ENCODE measurements at regions not wholly inside any gene's neighbourhood (a gene's known extent, or its start where the extent isn't known, plus 50 kb on each side); places are given as distances from the start of the nearest gene placed in this dataset.

GRCh38 chr11:134532921-134533421 is 120.9 kb upstream of the B3GAT1 start:
- no peak for ATAC-seq (ENCODE audit: low FRiP score)
- intact Hi-C loops (cut with DNase I), result no loop called here
- Histone ChIP-seq H3K4me3 (ENCODE audit: low read length in 2 of 2) (no peak overlapping the region), H3K36me3 (ENCODE audit: control insufficient read depth in 1 of 2, insufficient read depth in 2 of 2, low read length in 1 of 2) (no peaks in the 10 kb centered on the region), H3K27me3 (ENCODE audit: control insufficient read depth in 1 of 2, insufficient read depth in 2 of 2, low read length in 1 of 2) (no peaks in the 10 kb centered on the region), H3K9me3 (ENCODE audit: control insufficient read depth, low read length) (no peaks in the 10 kb centered on the region), H3K27ac (ENCODE audit: low read depth in 1 of 2, low read length in 2 of 2) (no peak overlapping the region), H3K4me1 (ENCODE audit: control insufficient read depth in 1 of 2, insufficient read depth in 2 of 2, low read length in 2 of 2) (no peaks in the 10 kb centered on the region)
- WGBS, 2 donors, result 89 to 91% methylated on average over 13 of the region's 13 CpGs
- peak in 1 of 2 donors; percentile 73 for DNase-seq

- WGBS, 2 donors, result 86% methylated on average over 23 of the region's 23 CpGs
- intact Hi-C loops (cut with DNase I), result no loop called here
Measured at GRCh38 chr11:134532131-134532920, 120.3 kb upstream of the B3GAT1 start.

GRCh38 chr11:134531327-134532130 is 119.5 kb upstream of the B3GAT1 start:
- Histone ChIP-seq H3K36me3 (ENCODE audit: control insufficient read depth in 1 of 2, insufficient read depth in 2 of 2, low read length in 1 of 2) (no peaks in the 10 kb centered on the region), H3K4me3 (ENCODE audit: low read length in 2 of 2) (no peak overlapping the region), H3K27me3 (ENCODE audit: control insufficient read depth in 1 of 2, insufficient read depth in 2 of 2, low read length in 1 of 2) (no peaks in the 10 kb centered on the region), H3K9me3 (ENCODE audit: control insufficient read depth, low read length) (no peaks in the 10 kb centered on the region), H3K4me1 (ENCODE audit: control insufficient read depth in 1 of 2, insufficient read depth in 2 of 2, low read length in 2 of 2) (no peaks in the 10 kb centered on the region), H3K27ac (ENCODE audit: low read depth in 1 of 2, low read length in 2 of 2) (no peak overlapping the region)
- ATAC-seq (ENCODE audit: low FRiP score) (no peak), DNase-seq (peak in 1 of 2 donors; percentile 63)
- WGBS, 2 donors, result 74 to 79% methylated on average over 20 to 23 of the region's 23 CpGs
- intact Hi-C loops (cut with DNase I), result no loop called here

More at GRCh38 chr11:134532131-134532920, 120.3 kb upstream of the B3GAT1 start:
- ATAC-seq (ENCODE audit: low FRiP score) (no peak), DNase-seq (no peak)
- H3K27ac ChIP-seq (ENCODE audit: low read depth in 1 of 2, low read length in 2 of 2), result no peak overlapping the region
- no peaks in the 10 kb centered on the region for H3K36me3 ChIP-seq (ENCODE audit: control insufficient read depth in 1 of 2, insufficient read depth in 2 of 2, low read length in 1 of 2)
- no peaks in the 10 kb centered on the region for H3K9me3 ChIP-seq (ENCODE audit: control insufficient read depth, low read length)
- no peaks in the 10 kb centered on the region for H3K4me1 ChIP-seq (ENCODE audit: control insufficient read depth in 1 of 2, insufficient read depth in 2 of 2, low read length in 2 of 2)
- H3K4me3 ChIP-seq (ENCODE audit: low read length in 2 of 2), result no peak overlapping the region
- no peaks in the 10 kb centered on the region for H3K27me3 ChIP-seq (ENCODE audit: control insufficient read depth in 1 of 2, insufficient read depth in 2 of 2, low read length in 1 of 2)

- ATAC-seq (ENCODE audit: low FRiP score) (no peak), DNase-seq (peak in 1 of 2 donors; percentile 37)
- Histone ChIP-seq H3K27ac (ENCODE audit: low read depth in 1 of 2, low read length in 2 of 2) (no peak overlapping the region), H3K9me3 (ENCODE audit: control insufficient read depth, low read length) (no peaks in the 10 kb centered on the region), H3K4me1 (ENCODE audit: control insufficient read depth in 1 of 2, insufficient read depth in 2 of 2, low read length in 2 of 2) (no peaks in the 10 kb centered on the region), H3K36me3 (ENCODE audit: control insufficient read depth in 1 of 2, insufficient read depth in 2 of 2, low read length in 1 of 2) (no peaks in the 10 kb centered on the region), H3K4me3 (ENCODE audit: low read length in 2 of 2) (no peak overlapping the region), H3K27me3 (ENCODE audit: control insufficient read depth in 1 of 2, insufficient read depth in 2 of 2, low read length in 1 of 2) (no peaks in the 10 kb centered on the region)
- intact Hi-C loops (cut with DNase I), result no loop called here
- 83 to 85% methylated on average over 14 of the region's 14 CpGs for WGBS, 2 donors
Measured at GRCh38 chr11:134530636-134531326, 118.7 kb upstream of the B3GAT1 start.

GRCh38 chr11:134529212-134530096 is 117.4 kb upstream of the B3GAT1 start:
- Histone ChIP-seq H3K9me3 (ENCODE audit: control insufficient read depth, low read length) (no peaks in the 10 kb centered on the region), H3K27ac (ENCODE audit: low read depth in 1 of 2, low read length in 2 of 2) (no peak overlapping the region), H3K27me3 (ENCODE audit: control insufficient read depth in 1 of 2, insufficient read depth in 2 of 2, low read length in 1 of 2) (no peaks in the 10 kb centered on the region), H3K36me3 (ENCODE audit: control insufficient read depth in 1 of 2, insufficient read depth in 2 of 2, low read length in 1 of 2) (no peaks in the 10 kb centered on the region), H3K4me3 (ENCODE audit: low read length in 2 of 2) (no peak overlapping the region), H3K4me1 (ENCODE audit: control insufficient read depth in 1 of 2, insufficient read depth in 2 of 2, low read length in 2 of 2) (no peaks in the 10 kb centered on the region)
- peak in 1 of 2 donors; percentile 69 for DNase-seq
- intact Hi-C loops (cut with DNase I), result no loop called here
- 71 to 76% methylated on average over 25 to 26 of the region's 26 CpGs for WGBS, 2 donors
- ATAC-seq (ENCODE audit: low FRiP score), result no peak

GRCh38 chr11:134528453-134528852 is 116.4 kb upstream of the B3GAT1 start:
- Histone ChIP-seq H3K9me3 (ENCODE audit: control insufficient read depth, low read length) (no peaks in the 10 kb centered on the region), H3K4me3 (ENCODE audit: low read length in 2 of 2) (no peak overlapping the region), H3K27me3 (ENCODE audit: control insufficient read depth in 1 of 2, insufficient read depth in 2 of 2, low read length in 1 of 2) (no peaks in the 10 kb centered on the region), H3K27ac (ENCODE audit: low read depth in 1 of 2, low read length in 2 of 2) (no peak overlapping the region), H3K4me1 (ENCODE audit: control insufficient read depth in 1 of 2, insufficient read depth in 2 of 2, low read length in 2 of 2) (no peaks in the 10 kb centered on the region), H3K36me3 (ENCODE audit: control insufficient read depth in 1 of 2, insufficient read depth in 2 of 2, low read length in 1 of 2) (no peaks in the 10 kb centered on the region)
- intact Hi-C loops (cut with DNase I), result no loop called here
- ATAC-seq (ENCODE audit: low FRiP score), result no peak
- WGBS, 2 donors, result 87 to 91% methylated on average over 8 of the region's 8 CpGs
- peak in 1 of 2 donors; percentile 34 for DNase-seq

GRCh38 chr11:134527382-134528243 is 115.6 kb upstream of the B3GAT1 start:
- ATAC-seq (ENCODE audit: low FRiP score) (no peak), DNase-seq (peak in 1 of 2 donors; percentile 63)
- Histone ChIP-seq H3K27ac (ENCODE audit: low read depth in 1 of 2, low read length in 2 of 2) (no peak overlapping the region), H3K4me1 (ENCODE audit: control insufficient read depth in 1 of 2, insufficient read depth in 2 of 2, low read length in 2 of 2) (no peaks in the 10 kb centered on the region), H3K27me3 (ENCODE audit: control insufficient read depth in 1 of 2, insufficient read depth in 2 of 2, low read length in 1 of 2) (no peaks in the 10 kb centered on the region), H3K36me3 (ENCODE audit: control insufficient read depth in 1 of 2, insufficient read depth in 2 of 2, low read length in 1 of 2) (no peaks in the 10 kb centered on the region), H3K4me3 (ENCODE audit: low read length in 2 of 2) (no peak overlapping the region), H3K9me3 (ENCODE audit: control insufficient read depth, low read length) (no peaks in the 10 kb centered on the region)
- WGBS, 2 donors, result 77 to 80% methylated on average over 19 of the region's 19 CpGs
- intact Hi-C loops (cut with DNase I), result no loop called here

Data from aorta (tissue), 5 donors.